ENCODE measurements at regions not wholly inside any gene's neighbourhood (a gene's known extent, or its start where the extent isn't known, plus 50 kb on each side); places are given as distances from the start of the nearest gene placed in this dataset.

GRCh38 chr3:132154619-132155018, 119.8 kb upstream of the CPNE4 start:
- H3K27ac ChIP-seq: no peak overlapping the region
- ChIA-PET POLR2A (ENCODE audit: low non-redundant PET) (no interaction called here), CTCF (no interaction called here)
- no peak for TF ChIP-seq CTCF (conservative IDR thresholded peaks at IDR 0.05; ENCODE audit: low read depth)
- DNase-seq (ENCODE audit: low spot score): no peak

- ChIA-PET CTCF (no interaction called here), POLR2A (ENCODE audit: low non-redundant PET) (no interaction called here)
- no peak overlapping the region for H3K27ac ChIP-seq
- DNase-seq (ENCODE audit: low spot score): no peak
- no peak for TF ChIP-seq CTCF (conservative IDR thresholded peaks at IDR 0.05; ENCODE audit: low read depth)
Measured at GRCh38 chr3:132159145-132159544, 124.3 kb upstream of the CPNE4 start.

GRCh38 chr3:132160198-132160597, 125.4 kb upstream of the CPNE4 start:
- CTCF ChIA-PET: interaction anchor here (0.7 to 0.8 kb wide), 2 partner anchors 122 to 240 kb away, joined by 3 to 5 read pairs; no protein-coding TSS in a partner anchor

GRCh38 chr3:132161608-132162007, 126.8 kb upstream of the CPNE4 start:
- no peak for DNase-seq (ENCODE audit: low spot score)
- no peak overlapping the region for H3K27ac ChIP-seq
- no peak for TF ChIP-seq CTCF (conservative IDR thresholded peaks at IDR 0.05; ENCODE audit: low read depth)
- CTCF ChIA-PET: interaction anchor here (0.7 kb wide), 1 partner anchor 126 kb away, joined by 3 read pairs; no protein-coding TSS in a partner anchor
- POLR2A ChIA-PET (ENCODE audit: low non-redundant PET): no interaction called here

More at GRCh38 chr3:132160198-132160597, 125.4 kb upstream of the CPNE4 start:
- no peak for TF ChIP-seq CTCF (conservative IDR thresholded peaks at IDR 0.05; ENCODE audit: low read depth)
- POLR2A ChIA-PET (ENCODE audit: low non-redundant PET): no interaction called here
- no peak overlapping the region for H3K27ac ChIP-seq
- no peak for DNase-seq (ENCODE audit: low spot score)

- POLR2A ChIA-PET (ENCODE audit: low non-redundant PET): no interaction called here
- H3K27ac ChIP-seq: no peak overlapping the region
- TF ChIP-seq CTCF (conservative IDR thresholded peaks at IDR 0.05; ENCODE audit: low read depth): no peak
- DNase-seq (ENCODE audit: low spot score): no peak
- CTCF ChIA-PET: no interaction called here
Measured at GRCh38 chr3:132164469-132165092, 129.8 kb upstream of the CPNE4 start.

- CTCF ChIA-PET: no interaction called here
- POLR2A ChIA-PET (ENCODE audit: low non-redundant PET): no interaction called here
- H3K27ac ChIP-seq: no peak overlapping the region
- no peak for DNase-seq (ENCODE audit: low spot score)
- no peak for TF ChIP-seq CTCF (conservative IDR thresholded peaks at IDR 0.05; ENCODE audit: low read depth)
Measured at GRCh38 chr3:132167870-132168269, 133.1 kb upstream of the CPNE4 start.

Data from RWPE1 (cell line).